ENCODE measurements at regions not wholly inside any gene's neighbourhood (a gene's known extent, or its start where the extent isn't known, plus 50 kb on each side); places are given as distances from the start of the nearest gene placed in this dataset.

GRCh38 chr2:15701991-15702390 lies 110.3 kb downstream of the DDX1 start:
- DNase-seq: no peak

DNA sequence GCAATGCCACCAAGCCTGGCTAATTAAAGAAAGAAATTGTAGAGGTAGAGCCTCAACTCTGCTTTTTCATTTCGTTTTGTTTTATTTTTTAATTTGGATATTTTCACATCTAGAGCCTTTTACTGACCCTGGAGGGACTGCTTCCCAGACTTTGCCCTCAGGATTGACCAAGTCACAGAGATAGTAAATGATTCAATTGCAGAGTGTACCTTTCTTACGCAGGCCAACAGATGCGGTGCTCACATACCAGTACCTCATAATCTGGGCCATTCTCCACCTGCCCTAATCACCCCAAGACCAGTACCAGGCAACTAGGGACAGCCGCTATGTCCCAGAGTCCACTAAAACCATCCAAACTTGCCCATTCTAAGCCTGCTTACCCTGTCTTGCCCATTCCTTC lies 110.8 kb downstream of the DDX1 start:
- no peak for DNase-seq

- no peak for DNase-seq
Measured at GRCh38 chr2:15703365-15703869, 111.7 kb downstream of the DDX1 start.

- no peak for DNase-seq
Measured at GRCh38 chr2:15704086-15704787, 112.6 kb downstream of the DDX1 start.

DNA sequence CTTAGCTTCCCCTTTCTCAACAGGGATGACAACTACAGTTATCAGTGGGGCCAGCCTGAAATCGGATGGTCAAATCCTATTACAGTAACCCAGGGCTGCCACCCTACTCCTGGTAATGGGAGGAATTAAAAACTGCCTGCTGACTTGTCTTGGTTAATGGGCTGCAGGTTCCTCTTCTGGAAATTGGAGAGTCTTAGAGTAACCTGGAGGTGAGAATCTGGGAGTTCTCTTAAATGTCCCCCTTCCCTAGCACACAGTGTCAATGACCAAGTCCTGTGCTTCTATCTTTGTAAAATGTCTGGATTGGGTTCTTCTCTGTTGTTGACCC lies 113.1 kb downstream of the DDX1 start:
- no peak for DNase-seq

- no peak for DNase-seq
Measured at GRCh38 chr2:15705310-15705709, 113.6 kb downstream of the DDX1 start.

DNA sequence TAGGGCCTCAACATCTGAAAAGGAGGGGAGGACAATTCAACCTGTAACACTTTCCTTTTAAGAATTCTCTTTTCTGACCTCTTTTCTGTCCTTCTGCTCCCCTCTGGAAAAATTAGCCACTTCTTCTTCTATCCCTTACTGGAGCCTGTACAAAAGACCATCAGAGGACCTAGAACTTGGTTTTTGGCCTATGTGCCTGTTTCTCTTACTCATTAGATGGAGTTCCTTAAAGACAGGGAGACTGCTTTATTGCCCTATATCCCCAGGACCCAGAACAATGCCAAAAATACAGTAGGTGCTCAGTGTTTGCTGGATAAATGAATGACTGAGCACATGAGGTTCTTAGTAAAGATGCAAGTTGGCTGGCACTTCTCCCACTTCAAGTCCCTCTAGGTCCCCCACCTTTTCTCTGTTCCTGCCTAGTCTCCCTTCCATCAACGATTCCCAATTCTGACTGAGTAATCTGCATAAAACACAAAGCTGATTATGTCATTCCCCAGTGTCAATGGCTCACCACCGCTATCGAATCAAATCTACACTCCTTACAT lies 114.2 kb downstream of the DDX1 start:
- DNase-seq: no peak

GRCh38 chr2:15706424-15706823 lies 114.8 kb downstream of the DDX1 start:
- no peak for DNase-seq

DNA sequence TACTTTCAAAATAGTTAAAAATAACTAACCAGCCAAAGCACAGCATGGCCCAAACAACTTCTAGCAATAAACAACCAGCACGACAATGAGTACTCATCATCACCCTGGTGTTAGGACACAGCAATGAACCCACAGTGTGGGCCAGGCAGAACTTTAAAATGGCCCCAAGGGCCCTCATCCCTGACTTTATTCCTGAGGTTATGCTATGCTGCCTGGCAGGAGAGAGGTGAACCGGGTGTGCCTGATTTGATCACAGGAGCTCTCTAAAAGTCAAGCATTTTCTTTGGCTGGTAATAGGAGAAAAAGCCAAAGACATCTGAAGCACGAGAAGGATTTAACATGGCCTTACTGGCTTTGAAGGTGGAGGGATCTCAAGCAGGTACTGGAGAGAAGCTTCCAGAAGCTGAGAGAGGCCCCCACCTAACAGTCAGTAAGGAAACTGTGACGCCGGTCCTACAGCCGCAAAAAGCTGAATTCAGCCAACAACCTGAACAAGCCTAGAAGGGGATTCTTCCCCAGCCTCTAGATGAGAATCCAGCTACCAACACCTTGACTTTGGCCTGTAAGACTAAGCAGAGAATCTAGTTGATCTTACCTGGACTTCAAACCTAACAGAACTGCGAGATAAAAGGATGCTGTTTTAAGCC lies 115.4 kb downstream of the DDX1 start:
- no peak for DNase-seq

- DNase-seq: no peak
Measured at GRCh38 chr2:15708161-15708560, 116.5 kb downstream of the DDX1 start.

GRCh38 chr2:15708865-15709820 lies 117.5 kb downstream of the DDX1 start:
- DNase-seq: no peak

GRCh38 chr2:15711126-15711860 lies 119.6 kb downstream of the DDX1 start:
- DNase-seq: no peak

DNA sequence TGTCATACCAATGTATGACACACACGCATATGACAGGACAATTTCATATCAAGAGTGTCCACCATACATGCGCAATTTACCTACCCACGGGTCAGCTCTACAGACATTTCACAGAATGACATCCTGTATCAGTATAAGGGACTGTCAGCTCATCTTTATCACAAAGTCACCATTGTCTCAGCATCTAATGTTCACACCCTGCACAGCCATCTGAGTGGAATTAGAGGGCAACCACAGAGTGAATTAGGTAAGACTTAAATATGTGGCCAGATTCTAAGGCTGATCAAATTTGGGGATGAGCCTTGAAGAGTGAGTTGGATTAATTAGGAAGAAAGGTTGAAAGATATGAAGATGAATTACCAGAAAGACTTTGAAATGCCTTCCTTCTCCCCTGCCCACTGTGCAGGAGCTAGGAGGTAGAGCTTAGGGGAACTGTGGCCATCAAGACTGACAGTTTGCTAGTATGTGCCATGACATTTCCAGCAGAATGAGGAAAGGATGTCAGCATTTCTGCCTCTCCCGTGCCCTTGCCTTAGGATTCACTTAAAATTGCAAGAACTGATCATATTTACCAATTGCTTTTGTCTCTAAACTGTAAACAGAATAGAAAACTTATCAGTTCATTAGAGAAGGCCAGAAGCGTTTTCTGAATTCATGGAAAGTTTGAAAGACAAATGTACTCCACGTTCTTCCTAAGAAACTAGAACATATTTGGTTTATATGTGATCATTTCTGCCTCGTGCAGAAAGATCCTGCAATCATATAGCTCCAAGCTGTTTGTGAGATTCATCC lies 121.1 kb downstream of the DDX1 start:
- no peak for DNase-seq

GRCh38 chr2:15713475-15713874 lies 121.8 kb downstream of the DDX1 start:
- no peak for DNase-seq

- no peak for DNase-seq
Measured at GRCh38 chr2:15714002-15714401, 122.3 kb downstream of the DDX1 start.

DNA sequence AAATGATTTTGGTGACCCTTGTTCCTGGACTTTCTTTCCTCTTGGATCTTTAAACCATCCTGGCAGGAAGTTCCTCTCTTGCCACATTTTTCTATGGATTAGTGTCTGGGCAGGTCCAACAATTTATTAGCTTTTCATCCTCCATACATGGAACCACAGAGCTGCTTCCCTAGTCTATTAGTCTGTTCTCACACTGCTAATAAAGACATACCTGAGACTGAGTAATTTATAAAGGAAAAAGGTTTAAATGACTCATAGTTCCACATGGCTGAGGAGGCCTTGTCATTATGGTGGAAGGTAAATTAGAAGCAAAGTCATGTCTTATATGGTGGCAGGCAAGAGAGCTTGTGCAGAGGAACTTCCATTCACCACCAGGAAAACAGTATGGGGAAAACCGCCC lies 122.9 kb downstream of the DDX1 start:
- DNase-seq: no peak

GRCh38 chr2:15715596-15715995 lies 123.9 kb downstream of the DDX1 start:
- DNase-seq: no peak

- DNase-seq: no peak
Measured at GRCh38 chr2:15718103-15718943, 126.7 kb downstream of the DDX1 start.

GRCh38 chr2:15718944-15719323 lies 127.3 kb downstream of the DDX1 start:
- no peak for DNase-seq

- no peak for DNase-seq
Measured at GRCh38 chr2:15719566-15720313, 128.1 kb downstream of the DDX1 start.
